AG04450 (cell line): ENCODE measurements at regions not wholly inside any gene's neighbourhood (a gene's known extent, or its start where the extent isn't known, plus 50 kb on each side); places are given as distances from the start of the nearest gene placed in this dataset.

ENCODE experiments used
- CTCF ChIA-PET: fragments of 300-600, 350-600 bp; formaldehyde crosslinking; extraction: SDS; loops from one replicate; lab custom pipeline; 2022; ENCODE audit warnings: antibody characterized with exemption, inconsistent platforms; lab: Charles Lee
- POLR2A ChIA-PET: fragments of 350-600 bp; formaldehyde crosslinking; extraction: SDS; loops from one replicate; lab custom pipeline; 2021; ENCODE audit warnings: antibody characterized with exemption, inconsistent platforms; lab: Yijun Ruan, JAX
- DNase-seq: peaks from one replicate; pipeline ENCODE4 v3.0.0-alpha.2; 2011; ENCODE audit warnings: low read depth, low spot score
- H3K27ac ChIP-seq: one replicate; pipeline ENCODE4 v1.5.1; 2012; ENCODE audit warnings: low read depth, low read length, control low read depth
- H3K27me3 ChIP-seq: one replicate; pipeline ENCODE4 v1.6.0; 2012; ENCODE audit warnings: low read length; ENCODE audit not compliant: control insufficient read depth, insufficient read depth
- H3K4me3 ChIP-seq: 2 replicates; pipeline ENCODE4 v1.5.1; 2011; ENCODE audit warnings: mild to moderate bottlenecking, low read depth, low read length, control low read depth
- H3K9me3 ChIP-seq: 2 replicates; pipeline ENCODE4 v1.5.1; 2012; ENCODE audit warnings: low read length; ENCODE audit not compliant: control insufficient read depth, insufficient read depth
- TF ChIP-seq, protein P1 (sequence below): IDR thresholded peaks from 2 replicates; pipeline ENCODE4 v1.5.1; 2011; ENCODE audit warnings: low read depth, low read length, control low read depth, inconsistent platforms

DNA sequence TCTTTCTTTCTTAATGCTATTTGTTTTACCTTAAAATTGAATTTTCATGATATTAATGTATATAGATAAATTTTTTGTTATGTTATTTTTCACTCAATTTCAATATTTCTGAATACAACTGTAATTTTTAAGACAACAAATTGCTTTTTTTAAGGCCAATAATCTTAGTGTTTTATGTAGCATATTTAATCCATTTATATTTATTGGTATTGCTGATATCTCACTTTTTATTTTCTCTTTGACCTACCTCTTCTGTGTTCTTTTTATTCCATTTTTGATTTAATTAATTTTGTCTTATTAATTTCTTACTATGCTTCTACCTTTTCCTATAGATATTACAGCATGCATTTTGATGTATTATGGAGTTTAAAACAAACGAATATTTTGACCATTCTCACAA is 460.1 kb upstream of the AGA start:
- TF ChIP-seq, protein P1, sequence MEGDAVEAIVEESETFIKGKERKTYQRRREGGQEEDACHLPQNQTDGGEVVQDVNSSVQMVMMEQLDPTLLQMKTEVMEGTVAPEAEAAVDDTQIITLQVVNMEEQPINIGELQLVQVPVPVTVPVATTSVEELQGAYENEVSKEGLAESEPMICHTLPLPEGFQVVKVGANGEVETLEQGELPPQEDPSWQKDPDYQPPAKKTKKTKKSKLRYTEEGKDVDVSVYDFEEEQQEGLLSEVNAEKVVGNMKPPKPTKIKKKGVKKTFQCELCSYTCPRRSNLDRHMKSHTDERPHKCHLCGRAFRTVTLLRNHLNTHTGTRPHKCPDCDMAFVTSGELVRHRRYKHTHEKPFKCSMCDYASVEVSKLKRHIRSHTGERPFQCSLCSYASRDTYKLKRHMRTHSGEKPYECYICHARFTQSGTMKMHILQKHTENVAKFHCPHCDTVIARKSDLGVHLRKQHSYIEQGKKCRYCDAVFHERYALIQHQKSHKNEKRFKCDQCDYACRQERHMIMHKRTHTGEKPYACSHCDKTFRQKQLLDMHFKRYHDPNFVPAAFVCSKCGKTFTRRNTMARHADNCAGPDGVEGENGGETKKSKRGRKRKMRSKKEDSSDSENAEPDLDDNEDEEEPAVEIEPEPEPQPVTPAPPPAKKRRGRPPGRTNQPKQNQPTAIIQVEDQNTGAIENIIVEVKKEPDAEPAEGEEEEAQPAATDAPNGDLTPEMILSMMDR = no peak
- no peak overlapping the region for H3K4me3 ChIP-seq
- no peaks in the 10 kb centered on the region for H3K9me3 ChIP-seq
- POLR2A ChIA-PET = no interaction called here
- DNase-seq = no peak
- CTCF ChIA-PET = no interaction called here
- H3K27me3 ChIP-seq = no peaks in the 10 kb centered on the region
- H3K27ac ChIP-seq = no peak overlapping the region

DNA sequence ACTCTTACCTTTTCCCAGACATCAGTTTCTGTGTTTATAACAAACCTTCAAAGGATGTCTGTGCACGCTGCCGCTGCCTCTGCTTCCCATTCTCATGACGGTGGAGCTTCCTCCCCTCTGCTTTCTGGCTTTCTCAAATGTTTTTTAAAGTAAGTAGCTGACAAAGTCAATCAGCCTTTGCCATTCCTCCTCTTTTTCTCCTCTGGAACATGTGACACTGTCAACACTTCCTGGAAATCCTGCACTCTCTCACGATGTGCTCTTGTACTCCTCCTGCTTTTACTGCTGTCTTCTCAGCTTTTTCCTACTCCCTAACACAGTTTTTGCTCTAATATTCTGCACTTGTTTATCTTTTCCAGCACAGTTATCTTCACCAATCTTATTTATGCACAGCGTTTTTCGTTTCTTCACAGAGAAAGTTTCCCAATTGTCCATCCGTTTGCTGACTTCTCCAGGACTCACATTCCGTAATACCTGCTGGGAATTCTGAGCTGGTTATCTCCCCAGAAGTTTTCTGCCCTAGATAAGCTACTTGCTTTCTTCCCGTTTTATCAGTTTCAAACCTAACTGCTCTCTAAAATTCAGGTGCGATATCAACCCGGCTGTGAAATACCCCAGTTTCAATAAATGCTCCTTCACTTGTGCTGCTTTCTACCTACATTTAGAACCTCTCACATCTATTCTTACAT is 465.6 kb upstream of the AGA start:
- no peak overlapping the region for H3K4me3 ChIP-seq
- no peak for DNase-seq
- POLR2A ChIA-PET = no interaction called here

DNA sequence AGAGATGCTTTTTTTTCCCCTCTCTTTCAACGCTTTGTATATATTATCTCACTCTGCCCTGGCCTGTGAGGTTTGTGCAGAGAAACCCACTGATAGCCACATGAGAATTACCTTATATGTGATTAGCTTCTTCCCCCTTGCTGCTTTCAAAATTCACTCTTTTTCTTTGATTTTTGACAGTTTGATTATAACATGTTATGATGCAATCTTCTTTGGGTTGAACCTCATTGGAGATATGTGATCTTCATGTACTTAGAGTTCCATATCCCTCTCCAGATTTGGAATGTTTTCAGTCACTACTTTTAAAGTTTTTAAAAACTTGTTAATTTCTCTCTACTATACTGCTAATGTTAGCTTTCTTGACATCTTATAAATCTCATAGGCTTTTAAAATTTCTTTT is 479.5 kb upstream of the AGA start:
- POLR2A ChIA-PET = no interaction called here
- CTCF ChIA-PET = no interaction called here
- Histone ChIP-seq H3K4me3 (no peak overlapping the region), H3K27ac (no peak overlapping the region), H3K9me3 (no peaks in the 10 kb centered on the region), H3K27me3 (no peaks in the 10 kb centered on the region)
- DNase-seq = no peak
- TF ChIP-seq, protein P1 = no peak

More for the DNA sequence above, 465.6 kb upstream of the AGA start:
- TF ChIP-seq, protein P1 = no peak
- peaks cover 4% of the 10 kb centered on the region; the same call in 1 of the 2 replicates for H3K9me3 ChIP-seq
- no peak overlapping the region for H3K27ac ChIP-seq
- CTCF ChIA-PET = no interaction called here
- no peaks in the 10 kb centered on the region for H3K27me3 ChIP-seq

DNA sequence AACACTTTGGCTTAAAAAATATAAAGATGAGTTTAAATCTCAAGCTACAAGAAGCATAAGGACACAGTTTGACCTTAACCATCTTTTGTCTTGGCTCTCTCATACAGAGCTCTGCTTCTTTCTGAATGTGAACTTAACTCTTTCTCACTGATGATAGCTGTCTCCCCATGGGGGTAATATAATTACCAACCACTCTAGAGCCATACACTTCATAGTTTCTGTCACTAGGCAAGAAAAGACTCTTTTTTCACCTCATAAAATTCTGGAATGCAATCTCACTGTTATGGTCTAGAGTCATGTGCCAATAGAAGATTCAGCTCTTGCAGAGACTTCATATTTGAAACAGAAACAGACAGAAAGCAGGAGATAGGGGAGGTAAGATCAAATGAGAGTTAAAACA is 481.7 kb upstream of the AGA start:
- POLR2A ChIA-PET = no interaction called here
- no peak overlapping the region for H3K4me3 ChIP-seq
- no peak for DNase-seq
- TF ChIP-seq, protein P1 = no peak
- CTCF ChIA-PET = no interaction called here
- no peaks in the 10 kb centered on the region for H3K27me3 ChIP-seq
- no peak overlapping the region for H3K27ac ChIP-seq
- no peaks in the 10 kb centered on the region for H3K9me3 ChIP-seq

DNA sequence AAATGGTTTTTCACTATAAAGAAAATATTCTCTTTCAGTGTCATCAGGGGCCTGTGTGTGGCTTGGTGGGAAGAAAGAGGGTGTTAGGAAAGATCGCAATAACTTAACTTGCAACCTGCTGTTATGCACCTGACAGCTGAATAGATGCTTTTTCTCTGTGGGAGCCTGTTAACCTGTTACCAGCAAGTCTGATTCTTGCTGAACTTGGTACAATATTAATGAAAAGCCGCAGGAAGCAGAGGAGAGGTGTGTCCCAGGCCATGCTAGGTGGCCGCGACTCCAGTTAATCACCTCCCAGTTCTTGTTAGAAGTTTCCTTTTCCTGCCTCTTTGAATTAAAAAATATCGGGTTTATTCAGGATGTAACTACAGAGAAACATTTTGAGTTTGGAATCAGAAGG is 494.8 kb upstream of the AGA start:
- POLR2A ChIA-PET = no interaction called here
- Histone ChIP-seq H3K9me3 (no peaks in the 10 kb centered on the region), H3K27ac (no peak overlapping the region), H3K27me3 (no peaks in the 10 kb centered on the region), H3K4me3 (no peak overlapping the region)
- no peak for DNase-seq
- TF ChIP-seq, protein P1 = no peak
- CTCF ChIA-PET = no interaction called here
